HEK293 (cell line): ENCODE measurements at regions not wholly inside any gene's neighbourhood (a gene's known extent, or its start where the extent isn't known, plus 50 kb on each side); places are given as distances from the start of the nearest gene placed in this dataset.

Source experiments
- CTCF ChIA-PET: fragments of 350-600 bp; formaldehyde crosslinking; extraction: SDS; loops from one replicate; lab custom pipeline; 2021; ENCODE audit warnings: antibody characterized with exemption; lab: Yijun Ruan, JAX
- POLR2A ChIA-PET: fragments of 300-600 bp; formaldehyde crosslinking; extraction: SDS; loops from one replicate; lab custom pipeline; 2020; ENCODE audit warnings: antibody characterized with exemption, inconsistent platforms; lab: Yijun Ruan, JAX
- H3K27ac ChIP-seq: fragments of 200-500 bp; sonication (Bioruptor generic); 2 replicates; pipeline ENCODE4 v1.5.1; 2014; ENCODE audit warnings: low read depth, low read length, control low read depth, inconsistent platforms; ENCODE audit errors: extremely low read depth
- H3K36me3 ChIP-seq, 2 experiments: fragments of 200-500 bp in 1 of 2; sonication (Bioruptor generic) in 1 of 2; 1 replicate in 1 of 2; 2 replicates in 1 of 2; pipeline ENCODE4 v1.5.1; 2014 to 2017; ENCODE audit warnings: inconsistent platforms in 2 of 2, low read length in 2 of 2; ENCODE audit not compliant: control insufficient read depth in 2 of 2, insufficient read depth in 1 of 2
- H3K4me1 ChIP-seq: fragments of 200-500 bp; sonication (Bioruptor generic); 2 replicates; pipeline ENCODE4 v1.5.1; 2014; ENCODE audit warnings: mild to moderate bottlenecking, low read length, inconsistent platforms; ENCODE audit not compliant: control insufficient read depth, insufficient read depth
- H3K4me3 ChIP-seq: 2 replicates; pipeline ENCODE4 v1.5.1; 2011; ENCODE audit warnings: low read depth, mild to moderate bottlenecking, control low read depth, low read length, moderate library complexity
- H3K9me3 ChIP-seq: fragments of 200-500 bp; sonication (Bioruptor generic); 2 replicates; pipeline ENCODE4 v1.5.1; 2014; ENCODE audit warnings: low read depth, low read length, inconsistent platforms; ENCODE audit not compliant: control insufficient read depth, insufficient read depth
- FEZF1 ChIP-seq: fragments of 450-650 bp; formaldehyde crosslinking; IDR thresholded peaks from 2 replicates; pipeline ENCODE4 v1.5.1; 2016; ENCODE audit warnings: missing biosample characterization, missing genetic modification characterization
- HOXA7 ChIP-seq: sonication (generic); formaldehyde crosslinking; IDR thresholded peaks from 2 replicates; pipeline ENCODE4 v1.8.1; 2022; ENCODE audit warnings: missing genetic modification reagents, borderline replicate concordance
- KLF16 ChIP-seq: fragments of 450-650 bp; formaldehyde crosslinking; IDR thresholded peaks from 2 replicates; pipeline ENCODE4 v1.5.1; 2017; ENCODE audit warnings: missing biosample characterization, missing genetic modification characterization
- ZBTB20 ChIP-seq: fragments of 450-650 bp; formaldehyde crosslinking; IDR thresholded peaks from 2 replicates; pipeline ENCODE4 v1.5.1; 2016; ENCODE audit warnings: missing biosample characterization, missing genetic modification characterization
- ZBTB7A ChIP-seq: fragments of 450-650 bp; formaldehyde crosslinking; IDR thresholded peaks from 2 replicates; pipeline ENCODE4 v1.5.1; 2016; ENCODE audit warnings: low read depth, missing biosample characterization, missing genetic modification characterization
- ZFP3 ChIP-seq: fragments of 450-650 bp; formaldehyde crosslinking; IDR thresholded peaks from 2 replicates; pipeline ENCODE4 v1.5.1; 2016; ENCODE audit warnings: low read depth, missing biosample characterization, missing genetic modification characterization
- ZNF174 ChIP-seq: fragments of 450-650 bp; formaldehyde crosslinking; IDR thresholded peaks from 2 replicates; pipeline ENCODE4 v1.5.0; 2017; ENCODE audit warnings: missing biosample characterization, mild to moderate bottlenecking, missing genetic modification characterization
- ZNF202 ChIP-seq: fragments of 450-650 bp; formaldehyde crosslinking; IDR thresholded peaks from 2 replicates; pipeline ENCODE4 v1.5.1; 2016; ENCODE audit warnings: missing biosample characterization, missing genetic modification characterization, borderline replicate concordance
- ZNF280D ChIP-seq: fragments of 450-650 bp; formaldehyde crosslinking; IDR thresholded peaks from 2 replicates; pipeline ENCODE4 v1.5.1; 2016; ENCODE audit warnings: missing biosample characterization, missing genetic modification characterization
- ZNF292 ChIP-seq: fragments of 450-650 bp; formaldehyde crosslinking; IDR thresholded peaks from 2 replicates; pipeline ENCODE4 v1.5.1; 2016; ENCODE audit warnings: low read depth, missing biosample characterization, missing genetic modification characterization, borderline replicate concordance
- ZNF341 ChIP-seq: fragments of 450-650 bp; formaldehyde crosslinking; IDR thresholded peaks from 2 replicates; pipeline ENCODE4; 2016; ENCODE audit warnings: low read depth, missing biosample characterization, missing genetic modification characterization
- ZNF404 ChIP-seq: fragments of 450-650 bp; formaldehyde crosslinking; IDR thresholded peaks from 2 replicates; pipeline ENCODE4 v1.5.1; 2017; ENCODE audit warnings: missing biosample characterization, missing genetic modification characterization
- ZNF48 ChIP-seq: fragments of 450-650 bp; formaldehyde crosslinking; IDR thresholded peaks from 2 replicates; pipeline ENCODE4 v1.5.1; 2016; ENCODE audit warnings: missing biosample characterization, missing genetic modification characterization
- ZNF555 ChIP-seq: fragments of 450-650 bp; formaldehyde crosslinking; conservative IDR thresholded peaks from 2 replicates; pipeline ENCODE4 v1.5.1; 2017; ENCODE audit warnings: missing biosample characterization, mild to moderate bottlenecking, missing genetic modification characterization, inconsistent platforms
- ZNF560 ChIP-seq: fragments of 450-650 bp; formaldehyde crosslinking; IDR thresholded peaks from 2 replicates; pipeline ENCODE4 v1.5.1; 2017; ENCODE audit warnings: missing biosample characterization, missing genetic modification characterization, borderline replicate concordance
- ZNF561 ChIP-seq: fragments of 450-650 bp; IDR thresholded peaks from 2 replicates; pipeline ENCODE4 v1.5.1; 2018; ENCODE audit warnings: missing biosample characterization, missing genetic modification characterization, borderline replicate concordance
- ZNF596 ChIP-seq: fragments of 450-650 bp; IDR thresholded peaks from 2 replicates; pipeline ENCODE4 v1.5.0; 2018; ENCODE audit warnings: missing biosample characterization, mild to moderate bottlenecking, missing genetic modification characterization, moderate library complexity
- ZNF639 ChIP-seq: fragments of 450-650 bp; formaldehyde crosslinking; IDR thresholded peaks from 2 replicates; pipeline ENCODE4 v1.5.1; 2016; ENCODE audit warnings: missing biosample characterization, missing genetic modification characterization
- ZNF664 ChIP-seq: fragments of 450-650 bp; formaldehyde crosslinking; IDR thresholded peaks from 2 replicates; pipeline ENCODE4 v1.5.1; 2016; ENCODE audit warnings: missing biosample characterization, missing genetic modification characterization
- ZXDB ChIP-seq: fragments of 450-650 bp; formaldehyde crosslinking; IDR thresholded peaks from 2 replicates; pipeline ENCODE4 v1.5.1; 2016; ENCODE audit warnings: missing biosample characterization, missing genetic modification characterization

- TF ChIP-seq ZFP3 (tag by site-specific recombination) (no peak), ZNF596 (no peak)
- ChIA-PET POLR2A (no interaction called here), CTCF (no interaction called here)
- no peak overlapping the region for H3K27ac ChIP-seq
- no peak overlapping the region for H3K4me3 ChIP-seq
- no peaks in the 10 kb centered on the region for H3K9me3 ChIP-seq
- no peaks in the 10 kb centered on the region for H3K4me1 ChIP-seq
- H3K36me3 ChIP-seq = no peaks in the 10 kb centered on the region
Measured at GRCh38 chr18:64720781-64721464, 572.0 kb upstream of the LINC00305 start.

GRCh38 chr18:64718808-64719207 lies 569.9 kb upstream of the LINC00305 start:
- TF ChIP-seq ZNF561 (tag by site-specific recombination) (no peak), ZNF560 (no peak)
- Histone ChIP-seq H3K4me3 (no peak overlapping the region), H3K36me3 (no peaks in the 10 kb centered on the region), H3K27ac (no peak overlapping the region), H3K4me1 (no peaks in the 10 kb centered on the region), H3K9me3 (no peaks in the 10 kb centered on the region)
- ChIA-PET POLR2A (no interaction called here), CTCF (no interaction called here)

DNA sequence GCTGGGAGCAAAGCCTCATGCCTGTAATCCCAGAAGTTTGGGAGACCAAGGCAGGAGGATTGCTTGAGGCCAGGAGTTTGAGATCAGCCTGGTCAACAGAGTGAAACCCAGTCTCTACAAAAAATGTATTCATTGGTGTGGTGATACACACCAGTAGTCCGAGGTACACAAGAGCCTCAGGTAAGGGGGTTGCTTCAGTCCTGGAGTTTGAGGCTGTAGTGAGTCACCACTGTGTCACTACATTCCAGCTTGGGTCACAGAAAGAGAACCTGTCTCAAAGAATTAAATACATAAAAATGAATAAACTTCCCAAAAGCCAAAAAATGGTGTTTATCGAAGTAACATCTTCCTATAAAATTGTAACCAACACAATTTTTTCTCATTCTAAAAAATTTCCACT lies 568.1 kb upstream of the LINC00305 start:
- POLR2A ChIA-PET = no interaction called here
- Histone ChIP-seq H3K4me1 (no peaks in the 10 kb centered on the region), H3K27ac (no peak overlapping the region), H3K4me3 (no peak overlapping the region), H3K36me3 (no peaks in the 10 kb centered on the region), H3K9me3 (no peaks in the 10 kb centered on the region)
- TF ChIP-seq ZNF341 (tag by site-specific recombination) (no peak), ZBTB20 (tag by site-specific recombination) (no peak), ZNF174 (tag by site-specific recombination) (no peak), ZBTB7A (no peak), ZNF292 (no peak), ZNF202 (tag by site-specific recombination) (no peak), ZNF555 (tag by site-specific recombination) (no peak)
- CTCF ChIA-PET = no interaction called here

DNA sequence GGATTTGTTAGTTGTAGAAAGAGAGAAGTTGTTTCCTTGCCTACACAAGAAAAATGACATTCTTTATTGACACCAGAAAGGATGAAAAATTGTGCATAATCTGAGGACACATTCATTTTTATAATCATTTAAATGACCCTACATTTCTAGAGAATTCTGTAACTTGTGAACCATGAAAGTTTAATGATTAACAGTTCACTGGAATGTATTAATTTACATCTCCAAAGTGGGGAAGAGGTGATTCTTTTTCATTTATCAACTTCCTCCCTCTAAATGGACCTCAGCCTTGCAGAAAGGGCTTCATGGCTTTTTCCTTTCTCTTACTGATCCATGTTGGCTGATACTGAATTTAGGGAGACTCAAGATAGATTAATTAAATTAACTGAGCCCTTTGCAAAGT lies 565.2 kb upstream of the LINC00305 start:
- Histone ChIP-seq H3K27ac (no peak overlapping the region), H3K9me3 (no peaks in the 10 kb centered on the region), H3K36me3 (no peaks in the 10 kb centered on the region), H3K4me1 (no peaks in the 10 kb centered on the region), H3K4me3 (no peak overlapping the region)
- CTCF ChIA-PET = no interaction called here
- TF ChIP-seq ZNF404 (tag by site-specific recombination) = no peak
- no peak for TF ChIP-seq ZXDB (tag by site-specific recombination)
- TF ChIP-seq ZNF48 (tag by site-specific recombination) = no peak
- TF ChIP-seq ZNF664 = no peak
- no peak for TF ChIP-seq ZNF280D (tag by site-specific recombination)
- no peak for TF ChIP-seq HOXA7 (CRISPR knock-in tag)
- TF ChIP-seq FEZF1 (tag by site-specific recombination) = no peak
- TF ChIP-seq KLF16 (tag by site-specific recombination) = no peak
- no peak for TF ChIP-seq ZNF639 (tag by site-specific recombination)
- POLR2A ChIA-PET = no interaction called here
